ENCODE measurements at regions not wholly inside any gene's neighbourhood (a gene's known extent, or its start where the extent isn't known, plus 50 kb on each side); places are given as distances from the start of the nearest gene placed in this dataset.

- TF ChIP-seq, protein P1, sequence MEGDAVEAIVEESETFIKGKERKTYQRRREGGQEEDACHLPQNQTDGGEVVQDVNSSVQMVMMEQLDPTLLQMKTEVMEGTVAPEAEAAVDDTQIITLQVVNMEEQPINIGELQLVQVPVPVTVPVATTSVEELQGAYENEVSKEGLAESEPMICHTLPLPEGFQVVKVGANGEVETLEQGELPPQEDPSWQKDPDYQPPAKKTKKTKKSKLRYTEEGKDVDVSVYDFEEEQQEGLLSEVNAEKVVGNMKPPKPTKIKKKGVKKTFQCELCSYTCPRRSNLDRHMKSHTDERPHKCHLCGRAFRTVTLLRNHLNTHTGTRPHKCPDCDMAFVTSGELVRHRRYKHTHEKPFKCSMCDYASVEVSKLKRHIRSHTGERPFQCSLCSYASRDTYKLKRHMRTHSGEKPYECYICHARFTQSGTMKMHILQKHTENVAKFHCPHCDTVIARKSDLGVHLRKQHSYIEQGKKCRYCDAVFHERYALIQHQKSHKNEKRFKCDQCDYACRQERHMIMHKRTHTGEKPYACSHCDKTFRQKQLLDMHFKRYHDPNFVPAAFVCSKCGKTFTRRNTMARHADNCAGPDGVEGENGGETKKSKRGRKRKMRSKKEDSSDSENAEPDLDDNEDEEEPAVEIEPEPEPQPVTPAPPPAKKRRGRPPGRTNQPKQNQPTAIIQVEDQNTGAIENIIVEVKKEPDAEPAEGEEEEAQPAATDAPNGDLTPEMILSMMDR (IDR thresholded peaks at IDR 0.05; ENCODE audit: extremely low read depth in 1 of 2, insufficient read depth in 1 of 2, low read depth in 1 of 2, low read length in 2 of 2), result no peak
- TF ChIP-seq MYC (IDR thresholded peaks at IDR 0.05; ENCODE audit: low read depth, low read length), result no peak
- no peak for TF ChIP-seq POLR2A (IDR thresholded peaks at IDR 0.05; ENCODE audit: low read depth, low read length)
- no peak for TF ChIP-seq JUN (IDR thresholded peaks at IDR 0.05; ENCODE audit: borderline replicate concordance, insufficient read depth, insufficient read length, low read depth)
- TF ChIP-seq EZH2 (IDR thresholded peaks at IDR 0.05; ENCODE audit: borderline replicate concordance, low read depth, low read length, severe bottlenecking), result no peak
- no peak for TF ChIP-seq POLR2AphosphoS5 (IDR thresholded peaks at IDR 0.05; ENCODE audit: insufficient read depth, low read depth, low read length)
- TF ChIP-seq, protein P2, sequence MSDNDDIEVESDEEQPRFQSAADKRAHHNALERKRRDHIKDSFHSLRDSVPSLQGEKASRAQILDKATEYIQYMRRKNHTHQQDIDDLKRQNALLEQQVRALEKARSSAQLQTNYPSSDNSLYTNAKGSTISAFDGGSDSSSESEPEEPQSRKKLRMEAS (IDR thresholded peaks at IDR 0.05; ENCODE audit: insufficient read depth, insufficient read length), result no peak
- no peak for TF ChIP-seq FOS (IDR thresholded peaks at IDR 0.05; ENCODE audit: borderline replicate concordance, insufficient read depth, low read length)
These were observed 764.9 kb downstream of the LIG4 start for GRCh38 chr13:107450431-107450830.
